ENCODE measurements at regions not wholly inside any gene's neighbourhood (a gene's known extent, or its start where the extent isn't known, plus 50 kb on each side); places are given as distances from the start of the nearest gene placed in this dataset.

- no peaks in the 10 kb centered on the region for H3K36me3 ChIP-seq (ENCODE audit: insufficient read depth, low read length)
Observed at GRCh38 chr12:87107270-87107669, 851.1 kb upstream of the MGAT4C start.

DNA sequence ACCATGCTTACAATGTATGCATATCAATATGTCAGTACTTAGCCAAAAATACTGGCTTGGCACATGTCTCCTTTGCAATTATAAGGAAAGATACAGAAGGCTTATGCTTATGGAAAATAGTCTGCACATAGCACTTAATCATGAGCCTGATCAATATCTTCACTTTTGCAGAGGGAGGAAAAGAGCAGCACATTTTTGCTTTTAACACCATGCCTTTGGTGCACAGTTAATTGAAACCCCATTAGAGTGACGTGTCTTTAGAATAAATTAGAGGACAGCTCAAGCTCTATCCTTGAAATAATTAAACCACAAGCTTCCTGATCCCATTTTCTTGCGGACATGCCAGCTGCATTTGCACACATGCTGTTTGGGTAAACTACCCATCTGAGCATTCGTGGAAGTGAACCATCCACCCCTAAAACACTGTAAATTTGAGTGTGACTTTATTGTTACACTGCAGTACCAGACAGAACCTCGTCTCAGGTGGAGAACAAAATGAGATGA is 839.9 kb upstream of the MGAT4C start:
- no peaks in the 10 kb centered on the region for H3K27me3 ChIP-seq (ENCODE audit: control insufficient read depth, insufficient read depth, low read length)

More at GRCh38 chr12:87107270-87107669, 851.1 kb upstream of the MGAT4C start:
- H3K9ac ChIP-seq (ENCODE audit: low read depth, low read length): no peak overlapping the region
- no peaks in the 10 kb centered on the region for H3K9me3 ChIP-seq (replicated peaks; ENCODE audit: low read length)
- H3K27me3 ChIP-seq (ENCODE audit: control insufficient read depth, insufficient read depth, low read length): no peaks in the 10 kb centered on the region
- no peak overlapping the region for H3K4me2 ChIP-seq (ENCODE audit: low read length)
- no peak overlapping the region for H3K4me3 ChIP-seq (ENCODE audit: low read length)
- H3K4me1 ChIP-seq (ENCODE audit: control insufficient read depth, insufficient read depth, low read length): no peaks in the 10 kb centered on the region

GRCh38 chr12:87094356-87094755 is 838.2 kb upstream of the MGAT4C start:
- Histone ChIP-seq H3K27me3 (ENCODE audit: control insufficient read depth, insufficient read depth, low read length) (no peaks in the 10 kb centered on the region), H3K36me3 (ENCODE audit: insufficient read depth, low read length) (no peaks in the 10 kb centered on the region), H3K4me2 (ENCODE audit: low read length) (no peak overlapping the region), H3K4me3 (ENCODE audit: low read length) (no peak overlapping the region), H3K9me3 (replicated peaks; ENCODE audit: low read length) (no peaks in the 10 kb centered on the region), H3K4me1 (ENCODE audit: control insufficient read depth, insufficient read depth, low read length) (no peaks in the 10 kb centered on the region), H3K9ac (ENCODE audit: low read depth, low read length) (no peak overlapping the region)

More for the DNA sequence above, 839.9 kb upstream of the MGAT4C start:
- H3K9me3 ChIP-seq (replicated peaks; ENCODE audit: low read length): no peaks in the 10 kb centered on the region
- no peak overlapping the region for H3K9ac ChIP-seq (ENCODE audit: low read depth, low read length)
- no peak overlapping the region for H3K4me2 ChIP-seq (ENCODE audit: low read length)
- no peak overlapping the region for H3K4me3 ChIP-seq (ENCODE audit: low read length)
- no peaks in the 10 kb centered on the region for H3K4me1 ChIP-seq (ENCODE audit: control insufficient read depth, insufficient read depth, low read length)
- no peaks in the 10 kb centered on the region for H3K36me3 ChIP-seq (ENCODE audit: insufficient read depth, low read length)

DNA sequence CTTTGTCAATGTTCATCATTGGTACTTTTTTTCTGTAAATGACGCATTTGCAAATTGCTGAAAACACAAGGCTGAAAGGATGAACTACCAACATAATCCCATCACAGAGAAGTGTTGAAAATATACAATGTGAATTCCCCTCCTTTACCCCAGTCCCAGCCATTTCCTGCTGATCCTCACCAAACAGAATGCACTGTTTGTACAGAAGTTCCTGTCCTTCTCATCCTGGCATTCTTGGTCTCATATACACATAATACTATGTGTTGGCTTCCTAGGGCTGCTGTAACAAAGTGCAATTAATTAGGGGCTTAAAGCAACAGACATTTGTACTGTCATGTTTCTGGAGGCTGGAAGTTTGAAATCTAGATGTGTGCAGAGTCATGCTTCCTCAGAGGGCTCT is 836.2 kb upstream of the MGAT4C start:
- no peaks in the 10 kb centered on the region for H3K27me3 ChIP-seq (ENCODE audit: control insufficient read depth, insufficient read depth, low read length)
- no peak overlapping the region for H3K4me2 ChIP-seq (ENCODE audit: low read length)
- no peaks in the 10 kb centered on the region for H3K9me3 ChIP-seq (replicated peaks; ENCODE audit: low read length)

GRCh38 chr12:87086118-87086891 is 830.1 kb upstream of the MGAT4C start:
- no peaks in the 10 kb centered on the region for H3K27me3 ChIP-seq (ENCODE audit: control insufficient read depth, insufficient read depth, low read length)
- no peak overlapping the region for H3K9ac ChIP-seq (ENCODE audit: low read depth, low read length)
- H3K4me1 ChIP-seq (ENCODE audit: control insufficient read depth, insufficient read depth, low read length): no peaks in the 10 kb centered on the region
- H3K4me3 ChIP-seq (ENCODE audit: low read length): no peak overlapping the region
- no peaks in the 10 kb centered on the region for H3K9me3 ChIP-seq (replicated peaks; ENCODE audit: low read length)
- no peaks in the 10 kb centered on the region for H3K36me3 ChIP-seq (ENCODE audit: insufficient read depth, low read length)
- H3K4me2 ChIP-seq (ENCODE audit: low read length): no peak overlapping the region

More for the DNA sequence above, 836.2 kb upstream of the MGAT4C start:
- H3K4me3 ChIP-seq (ENCODE audit: low read length): no peak overlapping the region
- H3K36me3 ChIP-seq (ENCODE audit: insufficient read depth, low read length): no peaks in the 10 kb centered on the region
- H3K4me1 ChIP-seq (ENCODE audit: control insufficient read depth, insufficient read depth, low read length): no peaks in the 10 kb centered on the region
- H3K9ac ChIP-seq (ENCODE audit: low read depth, low read length): no peak overlapping the region

- Histone ChIP-seq H3K9me3 (replicated peaks; ENCODE audit: low read length) (no peaks in the 10 kb centered on the region), H3K27me3 (ENCODE audit: control insufficient read depth, insufficient read depth, low read length) (no peaks in the 10 kb centered on the region), H3K9ac (ENCODE audit: low read depth, low read length) (no peak overlapping the region), H3K4me1 (ENCODE audit: control insufficient read depth, insufficient read depth, low read length) (no peaks in the 10 kb centered on the region), H3K36me3 (ENCODE audit: insufficient read depth, low read length) (no peaks in the 10 kb centered on the region), H3K4me2 (ENCODE audit: low read length) (no peak overlapping the region), H3K4me3 (ENCODE audit: low read length) (no peak overlapping the region)
Observed at GRCh38 chr12:87085286-87085685, 829.1 kb upstream of the MGAT4C start.

GRCh38 chr12:87082756-87083155 is 826.6 kb upstream of the MGAT4C start:
- Histone ChIP-seq H3K27me3 (ENCODE audit: control insufficient read depth, insufficient read depth, low read length) (no peaks in the 10 kb centered on the region), H3K9me3 (replicated peaks; ENCODE audit: low read length) (no peaks in the 10 kb centered on the region), H3K9ac (ENCODE audit: low read depth, low read length) (no peak overlapping the region), H3K4me1 (ENCODE audit: control insufficient read depth, insufficient read depth, low read length) (no peaks in the 10 kb centered on the region), H3K4me2 (ENCODE audit: low read length) (no peak overlapping the region), H3K36me3 (ENCODE audit: insufficient read depth, low read length) (no peaks in the 10 kb centered on the region), H3K4me3 (ENCODE audit: low read length) (no peak overlapping the region)

DNA sequence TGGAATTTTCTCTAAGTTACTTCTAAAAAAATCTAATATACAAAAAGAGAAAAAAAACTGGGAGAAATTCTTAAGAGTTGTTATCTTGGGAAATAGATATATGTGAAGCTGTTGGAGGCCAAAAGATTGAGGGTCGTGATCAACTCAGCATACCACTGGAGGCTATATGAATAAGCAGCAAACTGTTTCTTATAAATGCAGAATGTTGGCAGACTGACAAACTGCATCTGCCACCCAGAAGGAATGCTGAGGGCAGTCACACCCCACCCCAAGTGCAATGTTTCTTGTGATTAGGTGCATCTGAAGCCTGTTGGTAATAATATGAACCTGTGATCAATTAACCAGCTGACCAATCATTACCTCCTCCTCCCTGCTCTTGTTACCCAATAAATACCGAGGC is 818.6 kb upstream of the MGAT4C start:
- Histone ChIP-seq H3K9ac (ENCODE audit: low read depth, low read length) (no peak overlapping the region), H3K4me2 (ENCODE audit: low read length) (no peak overlapping the region), H3K9me3 (replicated peaks; ENCODE audit: low read length) (peaks cover 4% of the 10 kb centered on the region), H3K27me3 (ENCODE audit: control insufficient read depth, insufficient read depth, low read length) (no peaks in the 10 kb centered on the region), H3K36me3 (ENCODE audit: insufficient read depth, low read length) (no peaks in the 10 kb centered on the region), H3K4me1 (ENCODE audit: control insufficient read depth, insufficient read depth, low read length) (no peaks in the 10 kb centered on the region), H3K4me3 (ENCODE audit: low read length) (no peak overlapping the region)

DNA sequence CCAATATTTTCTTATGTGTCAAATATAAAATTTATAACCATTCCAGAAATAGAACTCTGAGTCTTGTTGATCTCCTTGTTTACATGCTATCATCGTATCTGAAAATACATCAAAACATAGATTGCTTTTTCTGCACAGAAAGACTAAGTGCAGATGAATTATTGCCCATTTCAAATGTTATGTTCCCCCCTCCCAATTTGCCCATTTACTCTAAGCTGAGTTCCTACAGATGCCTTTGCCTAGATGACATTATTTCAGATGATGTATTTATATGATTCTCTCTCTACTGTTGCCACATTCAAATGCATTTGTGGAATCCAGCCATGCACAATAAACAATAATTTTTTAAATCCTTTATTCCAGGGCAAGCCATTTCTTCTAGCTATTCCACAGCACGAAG is 810.1 kb upstream of the MGAT4C start:
- Histone ChIP-seq H3K9me3 (replicated peaks; ENCODE audit: low read length) (no peaks in the 10 kb centered on the region), H3K36me3 (ENCODE audit: insufficient read depth, low read length) (no peaks in the 10 kb centered on the region), H3K9ac (ENCODE audit: low read depth, low read length) (no peak overlapping the region), H3K4me2 (ENCODE audit: low read length) (no peak overlapping the region), H3K4me3 (ENCODE audit: low read length) (no peak overlapping the region), H3K4me1 (ENCODE audit: control insufficient read depth, insufficient read depth, low read length) (no peaks in the 10 kb centered on the region), H3K27me3 (ENCODE audit: control insufficient read depth, insufficient read depth, low read length) (no peaks in the 10 kb centered on the region)

GRCh38 chr12:87059231-87059630 is 803.0 kb upstream of the MGAT4C start:
- H3K36me3 ChIP-seq (ENCODE audit: insufficient read depth, low read length): no peaks in the 10 kb centered on the region
- no peaks in the 10 kb centered on the region for H3K9me3 ChIP-seq (replicated peaks; ENCODE audit: low read length)
- H3K9ac ChIP-seq (ENCODE audit: low read depth, low read length): no peak overlapping the region
- H3K4me1 ChIP-seq (ENCODE audit: control insufficient read depth, insufficient read depth, low read length): no peaks in the 10 kb centered on the region
- H3K27me3 ChIP-seq (ENCODE audit: control insufficient read depth, insufficient read depth, low read length): no peaks in the 10 kb centered on the region
- H3K4me3 ChIP-seq (ENCODE audit: low read length): no peak overlapping the region
- no peak overlapping the region for H3K4me2 ChIP-seq (ENCODE audit: low read length)

DNA sequence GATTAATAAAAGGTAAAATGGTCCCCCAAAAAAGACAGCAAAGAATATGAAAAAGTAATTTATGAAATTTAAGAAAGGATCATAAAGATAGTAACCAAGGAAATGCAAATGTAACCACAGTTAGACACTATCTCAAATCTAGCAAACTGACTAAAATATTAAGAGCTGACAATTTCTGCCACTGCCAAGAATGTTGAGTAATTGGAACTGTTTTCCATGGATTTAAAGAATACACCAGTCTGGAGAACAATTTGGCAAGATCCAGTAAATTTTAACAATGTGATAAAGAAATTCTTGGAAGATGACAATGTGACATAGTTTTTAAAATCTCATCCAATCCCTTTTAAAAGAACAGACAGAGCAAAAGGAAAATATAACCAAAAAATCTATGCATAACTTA is 798.0 kb upstream of the MGAT4C start:
- Histone ChIP-seq H3K4me2 (ENCODE audit: low read length) (no peak overlapping the region), H3K36me3 (ENCODE audit: insufficient read depth, low read length) (no peaks in the 10 kb centered on the region), H3K27me3 (ENCODE audit: control insufficient read depth, insufficient read depth, low read length) (no peaks in the 10 kb centered on the region), H3K4me3 (ENCODE audit: low read length) (no peak overlapping the region), H3K4me1 (ENCODE audit: control insufficient read depth, insufficient read depth, low read length) (no peaks in the 10 kb centered on the region), H3K9me3 (replicated peaks; ENCODE audit: low read length) (no peaks in the 10 kb centered on the region), H3K9ac (ENCODE audit: low read depth, low read length) (no peak overlapping the region)

DNA sequence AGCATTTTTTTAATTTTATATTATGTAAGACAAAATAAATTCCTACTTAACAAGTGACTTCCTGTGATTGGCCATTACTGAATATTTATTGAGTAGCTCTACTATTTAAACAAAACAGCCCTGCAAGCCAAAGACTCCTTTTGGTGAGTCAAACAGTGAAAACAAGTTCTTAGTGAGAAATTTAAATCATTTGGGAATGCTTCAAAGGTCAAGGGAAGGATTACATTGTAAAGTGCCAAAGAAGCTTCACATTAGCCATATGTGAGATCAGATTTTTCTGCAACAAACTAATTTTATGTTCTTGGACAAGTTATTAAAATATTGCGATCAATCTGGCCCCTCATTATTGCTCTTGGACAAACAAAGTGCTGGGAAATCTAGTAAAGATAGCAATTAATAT is 795.4 kb upstream of the MGAT4C start:
- H3K4me1 ChIP-seq (ENCODE audit: control insufficient read depth, insufficient read depth, low read length): no peaks in the 10 kb centered on the region
- H3K4me2 ChIP-seq (ENCODE audit: low read length): no peak overlapping the region
- no peaks in the 10 kb centered on the region for H3K36me3 ChIP-seq (ENCODE audit: insufficient read depth, low read length)
- H3K27me3 ChIP-seq (ENCODE audit: control insufficient read depth, insufficient read depth, low read length): no peaks in the 10 kb centered on the region
- no peaks in the 10 kb centered on the region for H3K9me3 ChIP-seq (replicated peaks; ENCODE audit: low read length)
- H3K9ac ChIP-seq (ENCODE audit: low read depth, low read length): no peak overlapping the region
- H3K4me3 ChIP-seq (ENCODE audit: low read length): no peak overlapping the region
